ENCODE measurements at regions not wholly inside any gene's neighbourhood (a gene's known extent, or its start where the extent isn't known, plus 50 kb on each side); places are given as distances from the start of the nearest gene placed in this dataset.

DNA sequence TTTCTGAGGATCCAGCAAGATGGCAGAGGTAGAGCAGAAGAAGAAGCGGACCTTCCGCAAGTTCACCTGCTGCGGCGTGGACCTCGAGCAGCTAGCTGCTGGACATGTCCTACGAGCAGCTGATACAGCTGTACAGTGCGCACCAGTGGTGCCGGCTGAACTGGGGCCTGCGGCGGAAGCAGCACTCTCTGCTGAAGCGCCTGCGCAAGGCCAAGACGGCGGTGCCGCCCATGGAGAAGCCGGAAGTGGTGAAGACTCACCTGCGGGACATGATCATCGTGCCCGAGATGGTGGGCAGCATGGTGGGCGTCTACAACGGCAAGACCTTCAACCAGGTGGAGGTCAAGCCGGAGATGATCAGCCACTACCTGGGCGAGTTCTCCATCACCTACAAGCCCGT, 125.8 kb downstream of the LRIG2 start:
- ATAC-seq = no peak
- no peak for TF ChIP-seq OSR1 (CRISPR knock-in tag; IDR thresholded peaks at IDR 0.05)
- TF ChIP-seq GLIS3 (CRISPR knock-in tag; IDR thresholded peaks at IDR 0.05) = no peak
- TF ChIP-seq ZNF70 (CRISPR knock-in tag; IDR thresholded peaks at IDR 0.05) = no peak

DNA sequence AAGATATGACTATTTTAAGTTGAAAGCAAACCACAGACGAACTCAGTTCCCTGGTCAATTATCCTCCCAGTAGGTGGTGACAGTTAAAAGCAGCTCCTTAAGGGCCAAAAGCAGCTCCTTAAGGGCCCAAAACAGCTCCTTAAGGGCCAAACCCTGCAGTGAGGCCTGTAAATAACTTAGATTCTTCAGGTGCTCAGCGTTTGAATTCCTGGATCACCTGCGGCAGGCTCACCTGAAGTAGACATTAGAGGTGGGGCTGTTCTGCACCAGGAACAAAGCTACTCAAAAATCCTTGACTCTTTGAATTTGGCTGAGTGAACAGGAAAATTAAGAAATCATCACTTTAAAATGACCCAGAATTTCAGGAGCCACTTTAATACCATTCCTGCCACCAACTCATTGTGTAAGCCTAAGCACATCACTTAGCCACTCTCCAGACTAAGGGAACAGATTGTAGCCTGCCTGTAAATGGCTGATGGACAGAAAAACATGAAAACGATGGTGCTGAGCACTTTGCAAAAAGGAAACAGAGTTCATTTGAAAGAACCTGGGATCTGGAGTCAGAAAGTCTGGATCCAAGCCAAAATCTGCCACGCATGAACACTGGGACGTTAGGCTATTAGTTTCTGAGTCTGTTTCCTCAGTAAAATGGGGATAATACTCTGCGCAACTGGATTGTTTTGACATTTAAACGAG, 126.9 kb downstream of the LRIG2 start:
- TF ChIP-seq, protein P1, sequence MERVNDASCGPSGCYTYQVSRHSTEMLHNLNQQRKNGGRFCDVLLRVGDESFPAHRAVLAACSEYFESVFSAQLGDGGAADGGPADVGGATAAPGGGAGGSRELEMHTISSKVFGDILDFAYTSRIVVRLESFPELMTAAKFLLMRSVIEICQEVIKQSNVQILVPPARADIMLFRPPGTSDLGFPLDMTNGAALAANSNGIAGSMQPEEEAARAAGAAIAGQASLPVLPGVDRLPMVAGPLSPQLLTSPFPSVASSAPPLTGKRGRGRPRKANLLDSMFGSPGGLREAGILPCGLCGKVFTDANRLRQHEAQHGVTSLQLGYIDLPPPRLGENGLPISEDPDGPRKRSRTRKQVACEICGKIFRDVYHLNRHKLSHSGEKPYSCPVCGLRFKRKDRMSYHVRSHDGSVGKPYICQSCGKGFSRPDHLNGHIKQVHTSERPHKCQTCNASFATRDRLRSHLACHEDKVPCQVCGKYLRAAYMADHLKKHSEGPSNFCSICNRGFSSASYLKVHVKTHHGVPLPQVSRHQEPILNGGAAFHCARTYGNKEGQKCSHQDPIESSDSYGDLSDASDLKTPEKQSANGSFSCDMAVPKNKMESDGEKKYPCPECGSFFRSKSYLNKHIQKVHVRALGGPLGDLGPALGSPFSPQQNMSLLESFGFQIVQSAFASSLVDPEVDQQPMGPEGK (CRISPR knock-in tag; IDR thresholded peaks at IDR 0.05; ENCODE audit: borderline replicate concordance) = no peak
- no peak for TF ChIP-seq CSDC2 (CRISPR knock-in tag; IDR thresholded peaks at IDR 0.05)
- TF ChIP-seq, protein P2, sequence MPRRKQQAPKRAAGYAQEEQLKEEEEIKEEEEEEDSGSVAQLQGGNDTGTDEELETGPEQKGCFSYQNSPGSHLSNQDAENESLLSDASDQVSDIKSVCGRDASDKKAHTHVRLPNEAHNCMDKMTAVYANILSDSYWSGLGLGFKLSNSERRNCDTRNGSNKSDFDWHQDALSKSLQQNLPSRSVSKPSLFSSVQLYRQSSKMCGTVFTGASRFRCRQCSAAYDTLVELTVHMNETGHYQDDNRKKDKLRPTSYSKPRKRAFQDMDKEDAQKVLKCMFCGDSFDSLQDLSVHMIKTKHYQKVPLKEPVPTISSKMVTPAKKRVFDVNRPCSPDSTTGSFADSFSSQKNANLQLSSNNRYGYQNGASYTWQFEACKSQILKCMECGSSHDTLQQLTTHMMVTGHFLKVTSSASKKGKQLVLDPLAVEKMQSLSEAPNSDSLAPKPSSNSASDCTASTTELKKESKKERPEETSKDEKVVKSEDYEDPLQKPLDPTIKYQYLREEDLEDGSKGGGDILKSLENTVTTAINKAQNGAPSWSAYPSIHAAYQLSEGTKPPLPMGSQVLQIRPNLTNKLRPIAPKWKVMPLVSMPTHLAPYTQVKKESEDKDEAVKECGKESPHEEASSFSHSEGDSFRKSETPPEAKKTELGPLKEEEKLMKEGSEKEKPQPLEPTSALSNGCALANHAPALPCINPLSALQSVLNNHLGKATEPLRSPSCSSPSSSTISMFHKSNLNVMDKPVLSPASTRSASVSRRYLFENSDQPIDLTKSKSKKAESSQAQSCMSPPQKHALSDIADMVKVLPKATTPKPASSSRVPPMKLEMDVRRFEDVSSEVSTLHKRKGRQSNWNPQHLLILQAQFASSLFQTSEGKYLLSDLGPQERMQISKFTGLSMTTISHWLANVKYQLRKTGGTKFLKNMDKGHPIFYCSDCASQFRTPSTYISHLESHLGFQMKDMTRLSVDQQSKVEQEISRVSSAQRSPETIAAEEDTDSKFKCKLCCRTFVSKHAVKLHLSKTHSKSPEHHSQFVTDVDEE (CRISPR knock-in tag; IDR thresholded peaks at IDR 0.05) = no peak
- TF ChIP-seq ZNF565 (CRISPR knock-in tag; conservative IDR thresholded peaks at IDR 0.05; ENCODE audit: low read depth) = no peak
- TF ChIP-seq BACH2 (CRISPR knock-in tag; IDR thresholded peaks at IDR 0.05; ENCODE audit: borderline replicate concordance) = no peak
- no peak for TF ChIP-seq ISL1 (CRISPR knock-in tag; IDR thresholded peaks at IDR 0.05)
- TF ChIP-seq RARB (CRISPR knock-in tag; IDR thresholded peaks at IDR 0.05) = no peak
- no peak for TF ChIP-seq ZFP3 (CRISPR knock-in tag; IDR thresholded peaks at IDR 0.05)
- no peak for ATAC-seq

DNA sequence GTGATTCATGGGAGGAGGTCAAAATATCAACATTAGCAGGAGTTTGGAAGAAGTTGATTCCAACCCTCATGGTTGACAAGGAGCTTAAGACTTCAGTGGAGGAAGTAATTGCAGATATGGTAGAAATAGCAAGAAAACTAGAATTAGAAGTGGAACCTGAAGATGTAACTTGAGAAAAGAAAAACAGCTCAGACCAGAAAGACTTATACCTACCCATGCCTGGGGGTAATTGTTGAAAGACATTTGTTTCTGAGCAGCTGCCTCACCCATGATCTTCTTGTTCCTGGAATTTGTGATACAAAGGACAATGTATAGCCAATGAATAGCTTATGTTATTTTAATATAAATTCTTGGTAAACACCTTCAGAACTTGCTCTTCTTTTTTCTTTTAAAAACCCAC, 128.6 kb downstream of the LRIG2 start:
- TF ChIP-seq ZNF8 (CRISPR knock-in tag; IDR thresholded peaks at IDR 0.05) (no peak), ZNF565 (CRISPR knock-in tag; conservative IDR thresholded peaks at IDR 0.05; ENCODE audit: low read depth) (no peak), SNAI2 (CRISPR knock-in tag; IDR thresholded peaks at IDR 0.05) (no peak)
- TF ChIP-seq, protein P3, sequence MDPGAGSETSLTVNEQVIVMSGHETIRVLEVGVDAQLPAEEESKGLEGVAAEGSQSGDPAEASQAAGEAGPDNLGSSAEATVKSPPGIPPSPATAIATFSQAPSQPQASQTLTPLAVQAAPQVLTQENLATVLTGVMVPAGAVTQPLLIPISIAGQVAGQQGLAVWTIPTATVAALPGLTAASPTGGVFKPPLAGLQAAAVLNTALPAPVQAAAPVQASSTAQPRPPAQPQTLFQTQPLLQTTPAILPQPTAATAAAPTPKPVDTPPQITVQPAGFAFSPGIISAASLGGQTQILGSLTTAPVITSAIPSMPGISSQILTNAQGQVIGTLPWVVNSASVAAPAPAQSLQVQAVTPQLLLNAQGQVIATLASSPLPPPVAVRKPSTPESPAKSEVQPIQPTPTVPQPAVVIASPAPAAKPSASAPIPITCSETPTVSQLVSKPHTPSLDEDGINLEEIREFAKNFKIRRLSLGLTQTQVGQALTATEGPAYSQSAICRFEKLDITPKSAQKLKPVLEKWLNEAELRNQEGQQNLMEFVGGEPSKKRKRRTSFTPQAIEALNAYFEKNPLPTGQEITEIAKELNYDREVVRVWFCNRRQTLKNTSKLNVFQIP (CRISPR knock-in tag; IDR thresholded peaks at IDR 0.05; ENCODE audit: borderline replicate concordance, low read depth) = no peak
- TF ChIP-seq, protein P4, sequence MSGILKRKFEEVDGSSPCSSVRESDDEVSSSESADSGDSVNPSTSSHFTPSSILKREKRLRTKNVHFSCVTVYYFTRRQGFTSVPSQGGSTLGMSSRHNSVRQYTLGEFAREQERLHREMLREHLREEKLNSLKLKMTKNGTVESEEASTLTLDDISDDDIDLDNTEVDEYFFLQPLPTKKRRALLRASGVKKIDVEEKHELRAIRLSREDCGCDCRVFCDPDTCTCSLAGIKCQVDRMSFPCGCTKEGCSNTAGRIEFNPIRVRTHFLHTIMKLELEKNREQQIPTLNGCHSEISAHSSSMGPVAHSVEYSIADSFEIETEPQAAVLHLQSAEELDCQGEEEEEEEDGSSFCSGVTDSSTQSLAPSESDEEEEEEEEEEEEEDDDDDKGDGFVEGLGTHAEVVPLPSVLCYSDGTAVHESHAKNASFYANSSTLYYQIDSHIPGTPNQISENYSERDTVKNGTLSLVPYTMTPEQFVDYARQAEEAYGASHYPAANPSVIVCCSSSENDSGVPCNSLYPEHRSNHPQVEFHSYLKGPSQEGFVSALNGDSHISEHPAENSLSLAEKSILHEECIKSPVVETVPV (CRISPR knock-in tag; IDR thresholded peaks at IDR 0.05) = no peak

DNA sequence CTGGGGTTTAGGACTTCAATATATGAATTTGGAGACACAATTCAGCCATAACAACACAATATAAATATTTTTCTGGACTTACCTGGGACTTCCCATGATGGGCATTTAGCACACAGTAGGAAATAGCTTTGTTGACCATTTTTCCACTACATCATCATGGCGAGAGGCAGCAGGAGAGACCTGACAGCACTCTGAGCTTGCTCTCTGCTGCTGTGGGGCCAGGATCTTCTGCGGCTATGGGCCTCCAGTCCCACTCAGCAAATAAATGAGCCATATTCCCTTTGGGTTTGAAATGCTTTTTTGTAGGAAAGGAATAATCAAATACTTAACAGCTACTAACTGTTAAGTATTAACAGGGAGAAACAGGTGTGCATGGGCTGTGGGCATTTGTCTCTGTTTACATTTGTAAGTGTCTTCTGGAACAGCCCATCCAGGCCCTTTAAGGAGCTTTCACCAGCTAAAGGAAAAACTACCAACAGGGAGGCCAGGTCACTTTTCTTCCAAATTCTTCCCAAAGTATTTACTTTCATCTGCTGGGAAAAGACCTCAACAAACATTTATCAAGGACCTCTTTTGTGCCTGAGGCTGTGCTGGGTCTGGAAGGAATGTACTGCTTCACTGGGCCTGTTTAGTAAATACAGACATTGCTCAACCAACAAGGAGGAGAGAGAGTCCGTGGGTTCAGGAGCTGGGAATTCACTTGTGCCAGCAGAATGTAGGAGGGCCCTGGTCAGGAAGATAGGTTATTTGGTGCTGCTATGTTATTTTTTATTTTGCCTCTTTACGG, 133.2 kb downstream of the LRIG2 start:
- no peak for ATAC-seq
- TF ChIP-seq, protein P2 (CRISPR knock-in tag; IDR thresholded peaks at IDR 0.05) = no peak
- TF ChIP-seq ZFP3 (CRISPR knock-in tag; IDR thresholded peaks at IDR 0.05) = no peak
- no peak for TF ChIP-seq TCF4 (CRISPR knock-in tag; IDR thresholded peaks at IDR 0.05; ENCODE audit: borderline replicate concordance)
- TF ChIP-seq ZC3H10 (CRISPR knock-in tag; IDR thresholded peaks at IDR 0.05) = no peak
- TF ChIP-seq ESRRG (CRISPR knock-in tag; IDR thresholded peaks at IDR 0.05) = no peak
- no peak for TF ChIP-seq ZNF70 (CRISPR knock-in tag; IDR thresholded peaks at IDR 0.05)
- TF ChIP-seq, protein P5, sequence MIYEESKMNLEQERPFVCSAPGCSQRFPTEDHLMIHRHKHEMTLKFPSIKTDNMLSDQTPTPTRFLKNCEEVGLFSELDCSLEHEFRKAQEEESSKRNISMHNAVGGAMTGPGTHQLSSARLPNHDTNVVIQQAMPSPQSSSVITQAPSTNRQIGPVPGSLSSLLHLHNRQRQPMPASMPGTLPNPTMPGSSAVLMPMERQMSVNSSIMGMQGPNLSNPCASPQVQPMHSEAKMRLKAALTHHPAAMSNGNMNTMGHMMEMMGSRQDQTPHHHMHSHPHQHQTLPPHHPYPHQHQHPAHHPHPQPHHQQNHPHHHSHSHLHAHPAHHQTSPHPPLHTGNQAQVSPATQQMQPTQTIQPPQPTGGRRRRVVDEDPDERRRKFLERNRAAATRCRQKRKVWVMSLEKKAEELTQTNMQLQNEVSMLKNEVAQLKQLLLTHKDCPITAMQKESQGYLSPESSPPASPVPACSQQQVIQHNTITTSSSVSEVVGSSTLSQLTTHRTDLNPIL (CRISPR knock-in tag; IDR thresholded peaks at IDR 0.05; ENCODE audit: low read depth) = no peak
- no peak for TF ChIP-seq CSDC2 (CRISPR knock-in tag; IDR thresholded peaks at IDR 0.05)
- no peak for TF ChIP-seq SNAI2 (CRISPR knock-in tag; IDR thresholded peaks at IDR 0.05)
- TF ChIP-seq ARNTL (CRISPR knock-in tag; IDR thresholded peaks at IDR 0.05; ENCODE audit: borderline replicate concordance, low read depth) = no peak
- no peak for TF ChIP-seq PPARA (CRISPR knock-in tag; IDR thresholded peaks at IDR 0.05; ENCODE audit: borderline replicate concordance)

More for the DNA sequence above, 128.6 kb downstream of the LRIG2 start:
- no peak for ATAC-seq

Measured in SK-N-SH treated with all-trans-retinoic acid at 6 μM for 48 hours (cell line).